ENCODE measurements at regions not wholly inside any gene's neighbourhood (a gene's known extent, or its start where the extent isn't known, plus 50 kb on each side); places are given as distances from the start of the nearest gene placed in this dataset.

GRCh38 chr9:36728651-36729520 lies 156.2 kb downstream of the MELK start (continued):
- TF ChIP-seq HMGXB4 (CRISPR knock-in tag; IDR thresholded peaks at IDR 0.05) (no peak), SFPQ (IDR thresholded peaks at IDR 0.05; ENCODE audit: low read depth, low read length) (no peak), NONO (IDR thresholded peaks at IDR 0.05; ENCODE audit: low read depth in 2 of 2, low read length in 1 of 2) (no peak), GTF2B (IDR thresholded peaks at IDR 0.05; ENCODE audit: extremely low read depth, insufficient read length) (no peak), REST (IDR thresholded peaks at IDR 0.05; ENCODE audit: borderline replicate concordance) (peak; percentile 54; the same call in 1 of the 2 replicates), REST (CRISPR knock-in tag; IDR thresholded peaks at IDR 0.05; ENCODE audit: low read depth) (no peak), CTCF (IDR thresholded peaks at IDR 0.05 in 2 of 3, conservative IDR thresholded peaks at IDR 0.05 in 1 of 3; ENCODE audit: insufficient read depth in 2 of 3, low read depth in 1 of 3, low read length in 3 of 3) (peak; percentile 77 to 89 (median 81))

All from K562 (cell line).